NT2/D1 (cell line): ENCODE measurements at regions not wholly inside any gene's neighbourhood (a gene's known extent, or its start where the extent isn't known, plus 50 kb on each side); places are given as distances from the start of the nearest gene placed in this dataset.

Experiments used
- YY1 ChIP-seq: IDR thresholded peaks from 2 replicates; pipeline ENCODE4 v1.6.1; 2011; ENCODE audit not compliant: insufficient read length, insufficient read depth
- ZNF274 ChIP-seq: IDR thresholded peaks from 2 replicates; pipeline ENCODE4 v1.6.1; 2011; ENCODE audit warnings: mild to moderate bottlenecking, low read depth, low read length

DNA sequence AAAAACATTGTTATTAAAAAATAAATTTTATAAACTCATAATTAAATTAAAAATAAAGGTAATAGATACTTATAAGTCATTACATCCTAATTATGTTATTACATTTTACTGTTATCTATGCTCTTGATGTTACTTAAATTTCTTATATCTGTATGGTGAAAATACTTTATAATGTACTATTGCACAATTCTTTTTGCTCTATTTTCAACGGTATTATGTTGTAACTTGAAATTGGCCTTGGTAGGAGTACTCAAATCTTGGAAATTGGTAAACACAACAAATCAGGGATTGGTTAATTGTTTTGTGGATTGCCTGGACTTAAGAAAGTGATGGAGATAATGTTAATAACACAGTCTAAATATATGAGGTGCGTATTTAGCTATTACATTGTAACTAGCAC, 273.3 kb downstream of the MDFIC start:
- TF ChIP-seq ZNF274 (no peak), YY1 (no peak)
